Suprapubic skin (tissue), 4 donors: ENCODE measurements at regions not wholly inside any gene's neighbourhood (a gene's known extent, or its start where the extent isn't known, plus 50 kb on each side); places are given as distances from the start of the nearest gene placed in this dataset.

Source experiments
- CTCF ChIP-seq, 2 donors: fragments of 200-600 bp in 1 of 2; fragments of 450-650 bp in 1 of 2; sonication (generic) in 1 of 2; IDR thresholded peaks; one replicate each; pipeline ENCODE4 v1.5.1; 2016 to 2019; ENCODE audit warnings: antibody characterized with exemption in 2 of 2, mild to moderate bottlenecking in 1 of 2, moderate library complexity in 1 of 2
- EP300 ChIP-seq: sonication (generic); formaldehyde crosslinking; IDR thresholded peaks from one replicate; pipeline ENCODE4 v1.6.1; 2017; ENCODE audit warnings: antibody characterized with exemption
- POLR2A ChIP-seq, 2 donors: fragments of 450-650 bp; IDR thresholded peaks; one replicate each; pipeline ENCODE4 v1.6.1; 2017; ENCODE audit warnings: antibody characterized with exemption in 2 of 2, mild to moderate bottlenecking in 2 of 2, moderate library complexity in 2 of 2
- POLR2AphosphoS5 ChIP-seq, 3 donors: sonication (generic); formaldehyde crosslinking; IDR thresholded peaks; one replicate each; pipeline ENCODE4 v1.6.1; 2017; ENCODE audit warnings: antibody characterized with exemption in 3 of 3

- no peak for TF ChIP-seq CTCF (IDR thresholded peaks at IDR 0.05)
- no peak for TF ChIP-seq POLR2A (IDR thresholded peaks at IDR 0.05)
- no peak for TF ChIP-seq POLR2AphosphoS5 (IDR thresholded peaks at IDR 0.05)
- no peak for TF ChIP-seq EP300
Observed at GRCh38 chr9:73269430-73270101, 117.9 kb downstream of the ANXA1 start.
